ENCODE measurements at regions not wholly inside any gene's neighbourhood (a gene's known extent, or its start where the extent isn't known, plus 50 kb on each side); places are given as distances from the start of the nearest gene placed in this dataset.

DNA sequence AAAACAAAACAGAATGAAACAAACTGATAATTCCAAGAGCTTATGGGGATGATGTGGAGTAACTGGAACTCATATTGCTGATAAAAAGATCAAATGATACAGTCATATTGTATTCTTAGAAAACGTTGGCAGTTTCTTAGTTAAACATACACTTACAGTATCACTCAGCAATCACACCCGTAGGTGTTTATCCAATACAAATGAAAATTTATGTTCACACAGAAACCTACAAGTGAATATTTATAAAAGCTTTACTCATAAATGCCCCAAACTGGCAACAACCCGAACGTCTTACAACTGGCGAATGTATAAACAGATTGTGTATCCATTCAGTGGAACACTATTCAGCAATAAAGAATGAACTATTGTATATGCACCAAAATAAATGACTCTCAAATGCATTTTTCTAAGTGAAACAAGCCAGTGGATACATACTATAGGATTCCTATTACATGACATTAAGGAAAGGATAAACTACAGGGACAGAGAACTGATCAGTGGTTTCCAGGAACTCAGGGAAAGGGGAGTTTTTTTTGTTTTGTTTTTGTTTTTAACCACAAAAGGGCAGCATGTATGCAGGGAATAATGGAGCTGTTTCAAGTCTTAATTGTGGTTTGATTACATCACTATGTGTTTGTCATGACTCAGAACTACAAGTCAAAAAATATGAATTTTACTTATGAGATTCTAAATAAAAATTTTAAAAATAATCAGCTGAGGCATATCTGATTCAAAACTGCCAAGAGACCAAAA, 71.8 kb upstream of the NDUFB4 start:
- Mint-ChIP-seq H3K4me3 (no peak overlapping the region), H3K36me3 (ENCODE audit: low read depth) (no peaks in the 10 kb centered on the region), H3K27ac (no peak overlapping the region), H3K4me1 (peaks cover 8% of the 10 kb centered on the region), H3K9me3 (no peaks in the 10 kb centered on the region), H3K27me3 (ENCODE audit: low read depth, poor library complexity) (peaks cover 3% of the 10 kb centered on the region)
- no peak for DNase-seq
- TF ChIP-seq, protein P1, sequence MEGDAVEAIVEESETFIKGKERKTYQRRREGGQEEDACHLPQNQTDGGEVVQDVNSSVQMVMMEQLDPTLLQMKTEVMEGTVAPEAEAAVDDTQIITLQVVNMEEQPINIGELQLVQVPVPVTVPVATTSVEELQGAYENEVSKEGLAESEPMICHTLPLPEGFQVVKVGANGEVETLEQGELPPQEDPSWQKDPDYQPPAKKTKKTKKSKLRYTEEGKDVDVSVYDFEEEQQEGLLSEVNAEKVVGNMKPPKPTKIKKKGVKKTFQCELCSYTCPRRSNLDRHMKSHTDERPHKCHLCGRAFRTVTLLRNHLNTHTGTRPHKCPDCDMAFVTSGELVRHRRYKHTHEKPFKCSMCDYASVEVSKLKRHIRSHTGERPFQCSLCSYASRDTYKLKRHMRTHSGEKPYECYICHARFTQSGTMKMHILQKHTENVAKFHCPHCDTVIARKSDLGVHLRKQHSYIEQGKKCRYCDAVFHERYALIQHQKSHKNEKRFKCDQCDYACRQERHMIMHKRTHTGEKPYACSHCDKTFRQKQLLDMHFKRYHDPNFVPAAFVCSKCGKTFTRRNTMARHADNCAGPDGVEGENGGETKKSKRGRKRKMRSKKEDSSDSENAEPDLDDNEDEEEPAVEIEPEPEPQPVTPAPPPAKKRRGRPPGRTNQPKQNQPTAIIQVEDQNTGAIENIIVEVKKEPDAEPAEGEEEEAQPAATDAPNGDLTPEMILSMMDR (IDR thresholded peaks at IDR 0.05) = no peak

DNA sequence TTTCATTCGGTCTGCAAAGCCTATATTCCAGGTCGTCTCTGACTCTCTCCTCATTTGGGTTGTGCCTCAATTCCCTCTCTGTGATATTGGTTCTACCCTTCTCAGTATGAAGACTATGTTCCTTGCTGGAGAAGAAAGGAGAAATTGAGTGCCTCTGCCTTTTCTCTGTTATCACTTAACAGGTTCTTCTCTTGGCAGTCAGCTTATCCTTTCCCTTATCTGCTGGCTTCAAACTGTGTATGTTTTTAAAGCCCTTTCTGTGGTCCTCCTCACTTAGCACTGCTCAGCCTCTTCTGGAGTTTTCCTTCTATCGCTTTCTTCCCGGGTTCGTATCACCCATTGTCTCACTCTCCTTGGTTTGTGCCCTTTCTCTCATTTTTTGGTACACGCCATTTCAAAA, 65.3 kb upstream of the FSTL1 start:
- Mint-ChIP-seq H3K27me3 (ENCODE audit: low read depth, poor library complexity) (peaks cover 37% of the 10 kb centered on the region), H3K27ac (no peak overlapping the region), H3K36me3 (ENCODE audit: low read depth) (no peaks in the 10 kb centered on the region), H3K9me3 (peaks cover 8% of the 10 kb centered on the region), H3K4me3 (no peak overlapping the region), H3K4me1 (no peaks in the 10 kb centered on the region)
- DNase-seq = no peak
- TF ChIP-seq, protein P1 (IDR thresholded peaks at IDR 0.05) = no peak

DNA sequence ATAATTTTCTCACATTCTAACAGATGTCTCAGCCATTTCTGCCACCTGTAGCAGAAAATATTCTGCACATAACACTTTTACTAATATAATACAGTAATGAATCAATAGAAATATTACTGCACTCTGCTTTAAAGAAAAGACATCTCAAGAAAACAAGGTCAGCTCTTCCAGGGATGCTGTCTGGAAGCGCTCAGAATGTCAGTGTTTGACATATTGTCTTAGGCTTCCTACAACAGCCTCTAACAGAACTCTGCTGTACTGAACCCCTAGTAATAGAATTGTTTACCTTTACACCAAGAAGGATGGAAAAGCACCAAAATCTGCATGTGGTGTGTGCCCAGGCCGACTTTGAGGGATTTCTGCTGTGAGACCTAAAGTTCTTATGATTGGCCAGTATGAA, 61.9 kb upstream of the FSTL1 start:
- H3K4me3 Mint-ChIP-seq = no peak overlapping the region
- H3K4me1 Mint-ChIP-seq = no peaks in the 10 kb centered on the region
- peaks cover 21% of the 10 kb centered on the region for H3K9me3 Mint-ChIP-seq
- TF ChIP-seq, protein P1 (IDR thresholded peaks at IDR 0.05) = no peak
- H3K27ac Mint-ChIP-seq = no peak overlapping the region
- no peak for DNase-seq
- peaks cover 4% of the 10 kb centered on the region for H3K36me3 Mint-ChIP-seq (ENCODE audit: low read depth)
- H3K27me3 Mint-ChIP-seq (ENCODE audit: low read depth, poor library complexity) = peaks cover 29% of the 10 kb centered on the region

DNA sequence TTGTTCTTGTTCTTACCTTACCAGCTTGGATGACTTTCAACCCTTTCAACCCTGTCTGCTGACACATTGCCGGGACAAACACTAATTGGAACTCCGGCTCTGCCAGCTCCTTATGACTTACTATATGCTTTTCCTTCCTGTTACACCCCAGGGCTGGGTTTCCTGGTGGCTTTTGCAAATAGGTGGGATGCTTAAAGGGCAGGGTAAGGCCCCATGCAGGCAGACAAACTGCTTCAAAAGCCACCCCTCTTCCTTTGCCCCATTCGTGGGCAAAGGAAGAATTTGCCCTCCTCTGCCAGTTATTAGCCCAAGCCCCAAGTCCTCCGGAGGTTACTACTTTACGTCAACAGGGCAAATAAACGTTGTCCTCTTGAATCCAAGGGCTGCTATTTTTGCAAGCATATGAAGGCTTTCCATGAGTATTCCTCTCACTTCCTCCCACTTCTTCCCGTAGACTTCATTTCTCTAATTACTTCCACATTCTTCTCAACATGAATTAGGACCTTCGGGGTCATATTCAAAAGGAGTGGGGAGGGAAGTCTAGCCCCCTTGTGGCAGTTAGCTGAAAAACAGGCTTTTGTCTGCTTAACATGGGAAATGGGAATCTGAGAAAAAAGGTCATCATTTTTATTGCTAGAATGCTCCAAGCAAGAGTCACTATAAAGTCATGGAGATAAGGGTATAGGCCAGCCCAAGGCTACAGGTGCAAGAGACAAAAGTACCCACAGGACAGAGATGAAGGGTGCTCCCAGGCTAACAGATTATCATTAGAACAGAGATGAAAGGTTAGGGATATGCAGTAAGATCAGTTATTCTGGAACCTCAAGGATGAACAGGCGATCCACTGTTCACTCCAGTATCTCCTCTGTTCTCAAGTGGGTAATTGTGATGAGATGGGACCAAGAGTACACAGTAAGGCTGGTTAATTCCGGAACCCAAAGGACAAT, 56.3 kb upstream of the FSTL1 start:
- Mint-ChIP-seq H3K27me3 (ENCODE audit: low read depth, poor library complexity) (no peaks in the 10 kb centered on the region), H3K36me3 (ENCODE audit: low read depth) (peaks cover 4% of the 10 kb centered on the region), H3K27ac (no peak overlapping the region), H3K4me1 (peaks cover 11% of the 10 kb centered on the region), H3K4me3 (no peak overlapping the region), H3K9me3 (peaks cover 23% of the 10 kb centered on the region)
- DNase-seq = peak; percentile 43
- TF ChIP-seq, protein P1 (IDR thresholded peaks at IDR 0.05) = peak; percentile 70

DNA sequence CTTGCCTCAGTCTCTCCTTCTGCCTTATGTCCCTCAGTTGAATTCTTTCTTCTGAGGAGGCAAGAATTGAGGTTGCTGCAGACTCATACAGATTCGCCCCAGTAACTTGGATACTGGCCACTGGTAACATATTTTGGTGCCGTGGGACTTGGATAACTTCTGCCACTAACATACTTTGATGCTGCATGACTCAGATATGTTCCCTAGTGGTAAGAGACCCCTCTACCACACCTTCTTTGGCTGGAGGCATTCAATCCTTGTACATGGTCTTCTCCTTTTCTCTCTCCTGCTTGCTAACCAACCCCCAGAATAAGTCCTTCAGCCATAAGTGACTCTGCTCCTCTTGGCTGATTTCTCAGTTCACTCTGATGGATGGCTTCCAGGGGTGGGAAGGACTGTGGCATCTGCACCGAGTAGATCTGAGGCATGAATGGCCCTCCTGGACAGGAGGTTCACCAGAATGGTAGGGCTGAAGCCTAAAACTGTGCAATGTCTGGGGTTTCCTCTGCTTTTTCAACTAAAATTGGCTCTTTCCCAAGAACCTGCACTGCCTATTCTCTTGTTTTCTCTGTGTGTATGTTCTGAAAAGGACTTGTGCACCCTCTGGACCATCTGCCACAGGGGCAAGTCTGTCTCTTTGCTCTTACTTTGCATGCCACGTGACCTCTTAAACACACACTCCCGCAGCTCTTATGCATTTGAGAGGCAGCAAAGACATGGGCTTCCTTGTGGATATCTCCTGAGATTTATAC, 55.5 kb upstream of the FSTL1 start:
- Mint-ChIP-seq H3K27me3 (ENCODE audit: low read depth, poor library complexity) (no peaks in the 10 kb centered on the region), H3K4me3 (no peak overlapping the region), H3K4me1 (peaks cover 11% of the 10 kb centered on the region), H3K9me3 (peaks cover 17% of the 10 kb centered on the region), H3K36me3 (ENCODE audit: low read depth) (peaks cover 4% of the 10 kb centered on the region), H3K27ac (no peak overlapping the region)
- TF ChIP-seq, protein P1 (IDR thresholded peaks at IDR 0.05) = no peak
- no peak for DNase-seq
